NCI-H1417 (cell line): ENCODE measurements at regions not wholly inside any gene's neighbourhood (a gene's known extent, or its start where the extent isn't known, plus 50 kb on each side); places are given as distances from the start of the nearest gene placed in this dataset.

Experiments
- DNase-seq, 3 experiments: peaks; one replicate each; lab custom pipeline; 2025; lab: John Stamatoyannopoulos, UW

- DNase-seq, result peak; percentile 40 to 83 (median 74)
Observed at GRCh38 chr20:63056236-63057170, 49.7 kb upstream of the BHLHE23 start.
